B cell (primary cell): ENCODE measurements at regions not wholly inside any gene's neighbourhood (a gene's known extent, or its start where the extent isn't known, plus 50 kb on each side); places are given as distances from the start of the nearest gene placed in this dataset.

Experiments
- ATAC-seq: fragments of 200-7000 bp; cut with Tn5 transposase; one replicate; pipeline ENCODE4 v1.10.0; 2021; ENCODE audit warnings: low read depth, mild to moderate bottlenecking, moderate number of reproducible peaks, moderate library complexity
- CTCF ChIA-PET: fragments of 350-600 bp; sonication (Branson Sonifier 250); formaldehyde crosslinking; loops from one replicate; lab custom pipeline; 2021; ENCODE audit warnings: antibody characterized with exemption, inconsistent platforms; lab: Charles Lee
- POLR2A ChIA-PET: fragments of 350-600 bp; sonication (Branson Sonifier 250); formaldehyde crosslinking; loops from one replicate; lab custom pipeline; 2021; ENCODE audit warnings: antibody characterized with exemption; lab: Charles Lee
- DNase-seq: peaks from one replicate; pipeline ENCODE4 v3.0.0; 2013
- H2AFZ ChIP-seq: 2 replicates; pipeline ENCODE4 v1.6.1; 2012; ENCODE audit warnings: mild to moderate bottlenecking, low read depth, low read length; ENCODE audit not compliant: insufficient read depth, poor library complexity, severe bottlenecking
- H3K27ac ChIP-seq, 2 donors: 1 replicate in 1 of 2; 2 replicates in 1 of 2; pipeline ENCODE4 v1.5.1; 2012 to 2013; ENCODE audit warnings: low read length in 2 of 2, mild to moderate bottlenecking in 2 of 2, moderate library complexity in 1 of 2
- H3K27me3 ChIP-seq, 4 experiments: fragments of 200-600 bp in 1 of 4; sonication (generic) in 1 of 4; replicated peaks in 1 of 4; 1 replicate in 2 of 4; 2 replicates in 2 of 4; pipeline versions ENCODE4 v1.6.1 to v1.7.0; 2013 to 2016; ENCODE audit warnings: low read length in 3 of 4, mild to moderate bottlenecking in 2 of 4, mixed read lengths in 1 of 4, moderate library complexity in 1 of 4; ENCODE audit not compliant: insufficient read depth in 4 of 4, control insufficient read depth in 3 of 4; ENCODE audit errors: control extremely low read depth in 1 of 4
- H3K36me3 ChIP-seq, 2 experiments: replicated peaks in 1 of 2; 1 replicate in 1 of 2; 2 replicates in 1 of 2; pipeline versions ENCODE4 v1.6.1 to v1.7.1; 2013; ENCODE audit warnings: low read length in 1 of 2; ENCODE audit not compliant: insufficient read depth in 2 of 2, control insufficient read depth in 1 of 2; ENCODE audit errors: control extremely low read depth in 1 of 2, extremely low read depth in 1 of 2
- H3K4me1 ChIP-seq, 2 donors: fragments of 200-600 bp in 1 of 2; sonication (generic) in 1 of 2; 1 replicate in 1 of 2; 2 replicates in 1 of 2; pipeline versions ENCODE4 v1.5.1 to v1.6.1; 2013 to 2017; ENCODE audit warnings: low read length in 2 of 2; ENCODE audit not compliant: control insufficient read depth in 2 of 2, insufficient read depth in 2 of 2
- H3K4me2 ChIP-seq: replicated peaks from 2 replicates; pipeline ENCODE3; 2012; ENCODE audit warnings: mild to moderate bottlenecking, low read depth, low read length; ENCODE audit not compliant: poor library complexity, severe bottlenecking
- H3K4me3 ChIP-seq, 5 experiments: fragments of 200-600 bp in 1 of 5; sonication (generic) in 1 of 5; 1 replicate in 3 of 5; 2 replicates in 2 of 5; pipeline versions ENCODE4 v1.5.1 to v1.7.0; 2011 to 2016; ENCODE audit warnings: low read length in 4 of 5, mild to moderate bottlenecking in 4 of 5, low read depth in 2 of 5, control low read depth in 1 of 5, moderate library complexity in 1 of 5; ENCODE audit not compliant: insufficient read depth in 1 of 5; ENCODE audit errors: control extremely low read depth in 1 of 5, extremely low read depth in 1 of 5
- H3K79me2 ChIP-seq: fragments of 200-600 bp; sonication (generic); one replicate; pipeline ENCODE4 v1.6.0; 2016; ENCODE audit warnings: low read length; ENCODE audit not compliant: control insufficient read depth, insufficient read depth
- H3K9ac ChIP-seq: fragments of 200-600 bp; sonication (generic); 2 replicates; pipeline ENCODE4 v1.6.1; 2017; ENCODE audit warnings: mild to moderate bottlenecking, low read length, moderate library complexity
- H3K9me3 ChIP-seq, 3 donors: one replicate each; pipeline versions ENCODE4 v1.6.1 to v1.7.1; 2013; ENCODE audit warnings: low read length in 2 of 3; ENCODE audit not compliant: control insufficient read depth in 2 of 3, insufficient read depth in 1 of 3; ENCODE audit errors: control extremely low read depth in 1 of 3
- H4K20me1 ChIP-seq: 2 replicates; pipeline ENCODE4 v1.6.0; 2012; ENCODE audit warnings: mild to moderate bottlenecking, low read length; ENCODE audit not compliant: insufficient read depth, control insufficient read depth, poor library complexity, severe bottlenecking
- H3K27ac Mint-ChIP-seq: one replicate; pipeline ENCODE4 v1.8.0; 2021; ENCODE audit warnings: mixed read lengths
- H3K27me3 Mint-ChIP-seq: one replicate; pipeline ENCODE4 v1.8.0; 2021; ENCODE audit warnings: mixed read lengths
- H3K4me1 Mint-ChIP-seq: one replicate; pipeline ENCODE4 v1.8.0; 2021; ENCODE audit warnings: mixed read lengths
- H3K4me3 Mint-ChIP-seq: one replicate; pipeline ENCODE4 v1.8.0; 2021; ENCODE audit warnings: mixed read lengths
- H3K9me3 Mint-ChIP-seq: one replicate; pipeline ENCODE4 v1.8.0; 2022; ENCODE audit warnings: mixed read lengths; ENCODE audit not compliant: insufficient read depth
- CTCF ChIP-seq: fragments of 200-600 bp; IDR thresholded peaks from one replicate; pipeline ENCODE4 v1.8.0; 2022; ENCODE audit warnings: antibody characterized with exemption, mild to moderate bottlenecking
- EZH2 ChIP-seq: IDR thresholded peaks from 2 replicates; pipeline ENCODE4 v1.6.1; 2012; ENCODE audit warnings: borderline replicate concordance, low read depth, mild to moderate bottlenecking, moderate library complexity, low read length; ENCODE audit not compliant: insufficient read depth, poor library complexity, severe bottlenecking
- WGBS: methylation state at CpG from one replicate; pipeline ENCODE4 v1.1.5; 2013; ENCODE audit warnings: missing lambda C conversion rate; ENCODE audit not compliant: insufficient coverage; 5-methylcytosine and 5-hydroxymethylcytosine counted together
- intact Hi-C: fragments of 100-400 bp; cut with micrococcal nuclease; formaldehyde crosslinking; loops from one replicate; pipeline ENCODE4 v1.10.0; 2022

GRCh38 chr6:23087471-23087870 is 518.1 kb downstream of the HDGFL1 start:
- Mint-ChIP-seq H3K4me1 (no peaks in the 10 kb centered on the region), H3K4me3 (no peak overlapping the region), H3K27ac (no peak overlapping the region), H3K9me3 (peaks cover 8% of the 10 kb centered on the region), H3K27me3 (no peaks in the 10 kb centered on the region)
- H3K27me3 ChIP-seq, result no peaks in the 10 kb centered on the region
- no peaks in the 10 kb centered on the region for H3K4me1 ChIP-seq
- H4K20me1 ChIP-seq, result no peaks in the 10 kb centered on the region
- no peak for DNase-seq
- intact Hi-C loops, result no loop called here
- ATAC-seq, result no peak
- CTCF ChIA-PET, result no interaction called here
- no peak overlapping the region for H3K27ac ChIP-seq
- POLR2A ChIA-PET, result no interaction called here
- TF ChIP-seq CTCF (no peak), EZH2 (no peak)
- no peak overlapping the region for H3K9ac ChIP-seq
- no peak overlapping the region for H2AFZ ChIP-seq
- H3K79me2 ChIP-seq, result no peaks in the 10 kb centered on the region
- no peaks in the 10 kb centered on the region for H3K36me3 ChIP-seq
- H3K9me3 ChIP-seq, result no peaks in the 10 kb centered on the region
- H3K4me2 ChIP-seq, result no peak overlapping the region
- no peak overlapping the region for H3K4me3 ChIP-seq

GRCh38 chr6:23088761-23089160 is 519.4 kb downstream of the HDGFL1 start:
- no peaks in the 10 kb centered on the region for H3K36me3 ChIP-seq
- ChIA-PET CTCF (no interaction called here), POLR2A (no interaction called here)
- H4K20me1 ChIP-seq, result no peaks in the 10 kb centered on the region
- intact Hi-C loops, result no loop called here
- no peak for DNase-seq
- H3K9me3 Mint-ChIP-seq, result peaks cover 8% of the 10 kb centered on the region
- H3K4me1 ChIP-seq, result no peaks in the 10 kb centered on the region
- no peaks in the 10 kb centered on the region for H3K27me3 ChIP-seq
- no peak overlapping the region for H3K4me2 ChIP-seq
- TF ChIP-seq EZH2, result no peak
- TF ChIP-seq CTCF, result no peak
- H3K9ac ChIP-seq, result no peak overlapping the region
- H3K27me3 Mint-ChIP-seq, result no peaks in the 10 kb centered on the region
- no peak for ATAC-seq
- 58% methylated on average over 1 of the region's 1 CpG for WGBS
- no peak overlapping the region for H2AFZ ChIP-seq
- H3K4me3 Mint-ChIP-seq, result no peak overlapping the region
- no peaks in the 10 kb centered on the region for H3K4me1 Mint-ChIP-seq
- H3K4me3 ChIP-seq, result no peak overlapping the region
- no peak overlapping the region for H3K27ac Mint-ChIP-seq
- H3K79me2 ChIP-seq, result no peaks in the 10 kb centered on the region
- no peak overlapping the region for H3K27ac ChIP-seq
- H3K9me3 ChIP-seq, result no peaks in the 10 kb centered on the region
